Left lung (tissue), 4 donors: ENCODE measurements at regions not wholly inside any gene's neighbourhood (a gene's known extent, or its start where the extent isn't known, plus 50 kb on each side); places are given as distances from the start of the nearest gene placed in this dataset.

Experiments
- ATAC-seq: fragments of 200-7000 bp; cut with Tn5 transposase; one replicate; pipeline ENCODE4 v1.9.1; 2020; ENCODE audit warnings: moderate library complexity
- DNase-seq, 4 donors: peaks; one replicate each; pipeline ENCODE4 v3.0.0-alpha.2; 2013 to 2020
- H3K27ac ChIP-seq, 2 donors: fragments of 200-600 bp; sonication (generic) in 1 of 2; one replicate each; pipeline versions ENCODE4 v1.5.0 to v1.8.0; 2020 to 2021
- H3K27me3 ChIP-seq, 2 donors: fragments of 200-600 bp; sonication (generic) in 1 of 2; one replicate each; pipeline versions ENCODE4 v1.5.0 to v1.8.0; 2020 to 2021
- H3K36me3 ChIP-seq, 2 donors: fragments of 200-600 bp; sonication (generic) in 1 of 2; one replicate each; pipeline versions ENCODE4 v1.5.0 to v1.8.0; 2020 to 2021
- H3K4me1 ChIP-seq, 2 donors: fragments of 200-600 bp; one replicate each; pipeline ENCODE4 v1.8.0; 2021
- H3K4me3 ChIP-seq, 2 donors: fragments of 200-600 bp; sonication (generic) in 1 of 2; one replicate each; pipeline versions ENCODE4 v1.5.0 to v1.8.0; 2020 to 2021; ENCODE audit warnings: mild to moderate bottlenecking in 1 of 2
- H3K9me3 ChIP-seq, 2 donors: fragments of 200-600 bp; sonication (generic) in 1 of 2; one replicate each; pipeline versions ENCODE4 v1.5.0 to v1.8.0; 2020 to 2021
- CTCF ChIP-seq, 2 donors: fragments of 200-600 bp; sonication (generic) in 1 of 2; IDR thresholded peaks; one replicate each; pipeline versions ENCODE4 v1.5.0 to v1.8.0; 2021; ENCODE audit warnings: antibody characterized with exemption in 2 of 2
- intact Hi-C, 2 donors: fragments of 100-400 bp; cut with DNase I; formaldehyde crosslinking; loops; one replicate each; pipeline versions ENCODE4 v1.11.2 to v1.14.2; 2022
- donor health status: DM: no; HTN: yes; CAD: no.
- donor health status: DM: no; HTN: no; CAD: no.

GRCh38 chr3:101156787-101157345 is 163.5 kb downstream of the IMPG2 start:
- TF ChIP-seq CTCF (IDR thresholded peaks at IDR 0.05) = no peak
- DNase-seq = no peak
- Histone ChIP-seq H3K27ac (no peak overlapping the region), H3K36me3 (no peaks in the 10 kb centered on the region), H3K27me3 (no peaks in the 10 kb centered on the region), H3K9me3 (no peaks in the 10 kb centered on the region), H3K4me1 (no peaks in the 10 kb centered on the region), H3K4me3 (no peak overlapping the region)
- intact Hi-C loops = no loop called here
- ATAC-seq = no peak

GRCh38 chr3:101155825-101156224 is 162.6 kb upstream of the ABI3BP start:
- no peak for TF ChIP-seq CTCF (IDR thresholded peaks at IDR 0.05)
- no peaks in the 10 kb centered on the region for H3K36me3 ChIP-seq
- DNase-seq = peak in 2 of 4 donors; percentile 31 to 40

GRCh38 chr3:101154401-101154800 is 161.2 kb upstream of the ABI3BP start:
- ATAC-seq = no peak
- H3K4me1 ChIP-seq = no peaks in the 10 kb centered on the region
- no peaks in the 10 kb centered on the region for H3K36me3 ChIP-seq
- no peak overlapping the region for H3K4me3 ChIP-seq
- H3K27ac ChIP-seq = no peak overlapping the region
- H3K9me3 ChIP-seq = no peaks in the 10 kb centered on the region
- DNase-seq = no peak
- no peaks in the 10 kb centered on the region for H3K27me3 ChIP-seq
- no peak for TF ChIP-seq CTCF (IDR thresholded peaks at IDR 0.05)
- intact Hi-C loops = no loop called here

More at GRCh38 chr3:101155825-101156224, 162.6 kb upstream of the ABI3BP start:
- Histone ChIP-seq H3K27me3 (no peaks in the 10 kb centered on the region), H3K9me3 (no peaks in the 10 kb centered on the region), H3K4me1 (no peaks in the 10 kb centered on the region), H3K27ac (no peak overlapping the region), H3K4me3 (no peak overlapping the region)
- no peak for ATAC-seq
- intact Hi-C loops = no loop called here

- ATAC-seq (no peak), DNase-seq (no peak)
- TF ChIP-seq CTCF (IDR thresholded peaks at IDR 0.05) = no peak
- Histone ChIP-seq H3K27ac (no peak overlapping the region), H3K27me3 (no peaks in the 10 kb centered on the region), H3K36me3 (no peaks in the 10 kb centered on the region), H3K9me3 (no peaks in the 10 kb centered on the region), H3K4me3 (no peak overlapping the region), H3K4me1 (no peaks in the 10 kb centered on the region)
- intact Hi-C loops = no loop called here
These were observed 158.2 kb upstream of the ABI3BP start for GRCh38 chr3:101151286-101151913.

GRCh38 chr3:101150504-101150903 is 157.3 kb upstream of the ABI3BP start:
- Histone ChIP-seq H3K4me3 (no peak overlapping the region), H3K27me3 (no peaks in the 10 kb centered on the region), H3K4me1 (no peaks in the 10 kb centered on the region), H3K9me3 (no peaks in the 10 kb centered on the region), H3K36me3 (no peaks in the 10 kb centered on the region), H3K27ac (no peak overlapping the region)
- ATAC-seq = no peak
- intact Hi-C loops = no loop called here
- no peak for DNase-seq
- no peak for TF ChIP-seq CTCF (IDR thresholded peaks at IDR 0.05)
